ENCODE measurements at regions not wholly inside any gene's neighbourhood (a gene's known extent, or its start where the extent isn't known, plus 50 kb on each side); places are given as distances from the start of the nearest gene placed in this dataset.
"Not testable (repeated sequence)": the region's sequence is repeated elsewhere in the genome, so short reads cannot be mapped to it uniquely, and the experiment has no call there.

- no peak overlapping the region for H3K27ac Mint-ChIP-seq (ENCODE audit: unreplicated experiment)
- H3K4me1 Mint-ChIP-seq (ENCODE audit: unreplicated experiment), result no peaks in the 10 kb centered on the region
- no peaks in the 10 kb centered on the region for H3K36me3 Mint-ChIP-seq (ENCODE audit: low read depth, unreplicated experiment)
- TF ChIP-seq CTCF (IDR thresholded peaks at IDR 0.05; ENCODE audit: unreplicated experiment), result no peak
- no peak for DNase-seq (ENCODE audit: low spot score)
- no peaks in the 10 kb centered on the region for H3K27me3 Mint-ChIP-seq (ENCODE audit: unreplicated experiment)
- peaks cover 4% of the 10 kb centered on the region for H3K9me3 Mint-ChIP-seq (ENCODE audit: unreplicated experiment)
- H3K4me3 Mint-ChIP-seq (ENCODE audit: unreplicated experiment), result no peak overlapping the region
Observed at GRCh38 chr3:6301626-6302025, 559.3 kb upstream of the GRM7 start.

DNA sequence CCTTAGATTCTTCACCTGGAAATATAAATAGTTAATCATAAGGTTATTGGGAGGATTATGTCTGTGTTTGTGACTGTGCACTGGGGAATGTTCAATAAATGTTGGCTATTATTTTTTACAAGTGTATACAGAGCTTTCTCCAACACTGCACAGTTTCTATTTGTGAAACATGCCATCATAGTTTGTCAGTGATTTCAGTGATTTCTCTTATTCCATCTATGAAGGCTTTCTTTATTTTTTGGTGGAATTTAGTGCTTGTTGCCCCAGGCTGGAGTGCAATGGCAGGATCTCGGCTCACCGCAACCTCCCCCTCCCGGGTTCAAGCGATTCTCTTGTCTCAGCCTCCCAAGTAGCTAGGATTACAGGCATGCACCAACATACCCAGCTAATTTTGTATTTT is 545.0 kb upstream of the GRM7 start:
- no peak for DNase-seq (ENCODE audit: low spot score)
- Mint-ChIP-seq H3K36me3 (ENCODE audit: low read depth, unreplicated experiment) (no peaks in the 10 kb centered on the region), H3K4me1 (ENCODE audit: unreplicated experiment) (no peaks in the 10 kb centered on the region), H3K27me3 (ENCODE audit: unreplicated experiment) (no peaks in the 10 kb centered on the region), H3K27ac (ENCODE audit: unreplicated experiment) (no peak overlapping the region), H3K9me3 (ENCODE audit: unreplicated experiment) (peaks cover 6% of the 10 kb centered on the region), H3K4me3 (ENCODE audit: unreplicated experiment) (no peak overlapping the region)
- no peak for TF ChIP-seq CTCF (IDR thresholded peaks at IDR 0.05; ENCODE audit: unreplicated experiment)

GRCh38 chr3:6321999-6322398 is 538.9 kb upstream of the GRM7 start:
- no peak overlapping the region for H3K27ac Mint-ChIP-seq (ENCODE audit: unreplicated experiment)
- TF ChIP-seq CTCF (IDR thresholded peaks at IDR 0.05; ENCODE audit: unreplicated experiment), result no peak
- H3K4me1 Mint-ChIP-seq (ENCODE audit: unreplicated experiment), result no peaks in the 10 kb centered on the region

DNA sequence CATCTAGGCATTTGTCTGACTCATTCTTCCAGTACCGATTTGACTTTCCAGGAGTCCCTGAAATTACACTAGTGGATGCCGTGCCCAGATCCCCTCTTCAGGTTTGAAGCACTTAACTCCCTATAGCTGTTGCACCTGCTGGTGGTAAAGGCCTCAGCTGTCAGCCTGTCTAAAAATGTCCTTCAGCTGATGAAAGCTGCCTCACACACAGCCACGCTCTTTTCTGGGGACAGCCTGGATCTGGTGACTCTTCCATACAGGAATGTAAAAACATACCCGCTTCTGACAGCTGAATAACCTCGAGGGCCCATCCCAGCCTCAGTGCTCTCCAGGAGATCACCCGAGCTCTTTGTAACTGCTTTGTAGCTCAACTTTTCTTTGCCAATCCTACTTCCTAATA is 534.1 kb upstream of the GRM7 start:
- no peak overlapping the region for H3K27ac Mint-ChIP-seq (ENCODE audit: unreplicated experiment)
- H3K27me3 Mint-ChIP-seq (ENCODE audit: unreplicated experiment), result no peaks in the 10 kb centered on the region
- TF ChIP-seq CTCF (IDR thresholded peaks at IDR 0.05; ENCODE audit: unreplicated experiment), result no peak
- no peak for DNase-seq (ENCODE audit: low spot score)
- H3K4me3 Mint-ChIP-seq (ENCODE audit: unreplicated experiment), result no peak overlapping the region
- peaks cover 4% of the 10 kb centered on the region for H3K9me3 Mint-ChIP-seq (ENCODE audit: unreplicated experiment)
- no peaks in the 10 kb centered on the region for H3K36me3 Mint-ChIP-seq (ENCODE audit: low read depth, unreplicated experiment)
- H3K4me1 Mint-ChIP-seq (ENCODE audit: unreplicated experiment), result no peaks in the 10 kb centered on the region

More at GRCh38 chr3:6321999-6322398, 538.9 kb upstream of the GRM7 start:
- H3K36me3 Mint-ChIP-seq (ENCODE audit: low read depth, unreplicated experiment), result no peaks in the 10 kb centered on the region
- DNase-seq (ENCODE audit: low spot score), result no peak
- no peak overlapping the region for H3K4me3 Mint-ChIP-seq (ENCODE audit: unreplicated experiment)
- H3K9me3 Mint-ChIP-seq (ENCODE audit: unreplicated experiment), result peaks cover 2% of the 10 kb centered on the region
- H3K27me3 Mint-ChIP-seq (ENCODE audit: unreplicated experiment), result no peaks in the 10 kb centered on the region

GRCh38 chr3:6340980-6341325 is 520.0 kb upstream of the GRM7 start:
- H3K36me3 Mint-ChIP-seq (ENCODE audit: low read depth, unreplicated experiment); H3K4me1 Mint-ChIP-seq (ENCODE audit: unreplicated experiment); H3K27ac Mint-ChIP-seq (ENCODE audit: unreplicated experiment); H3K4me3 Mint-ChIP-seq (ENCODE audit: unreplicated experiment); H3K27me3 Mint-ChIP-seq (ENCODE audit: unreplicated experiment); DNase-seq (ENCODE audit: low spot score); H3K9me3 Mint-ChIP-seq (ENCODE audit: unreplicated experiment): not testable (repeated sequence)

GRCh38 chr3:6351752-6352151 is 509.2 kb upstream of the GRM7 start:
- H3K36me3 Mint-ChIP-seq (ENCODE audit: low read depth, unreplicated experiment), result no peaks in the 10 kb centered on the region

More at GRCh38 chr3:6351752-6352151, 509.2 kb upstream of the GRM7 start:
- TF ChIP-seq CTCF (IDR thresholded peaks at IDR 0.05; ENCODE audit: unreplicated experiment), result no peak
- no peaks in the 10 kb centered on the region for H3K9me3 Mint-ChIP-seq (ENCODE audit: unreplicated experiment)
- H3K4me3 Mint-ChIP-seq (ENCODE audit: unreplicated experiment), result no peak overlapping the region
- H3K27me3 Mint-ChIP-seq (ENCODE audit: unreplicated experiment), result no peaks in the 10 kb centered on the region
- H3K4me1 Mint-ChIP-seq (ENCODE audit: unreplicated experiment), result no peaks in the 10 kb centered on the region
- no peak for DNase-seq (ENCODE audit: low spot score)
- no peak overlapping the region for H3K27ac Mint-ChIP-seq (ENCODE audit: unreplicated experiment)
